HepG2 (cell line): ENCODE measurements at regions not wholly inside any gene's neighbourhood (a gene's known extent, or its start where the extent isn't known, plus 50 kb on each side); places are given as distances from the start of the nearest gene placed in this dataset.

Experiments used
- ATAC-seq: fragments of 200-7000 bp; cut with Tn5 transposase; 3 replicates; pipeline ENCODE4 v1.9.1; 2020; ENCODE audit warnings: mild to moderate bottlenecking, moderate library complexity
- BruUV-seq: library from RNA; stranded (reverse); fragments of 400-500 nt; replicated peaks from 2 replicates; lab custom pipeline; 2021; lab: Mats Ljungman, UMichigan
- CTCF ChIA-PET: fragments of 300-600 bp; formaldehyde crosslinking; extraction: SDS; loops from one replicate; lab custom pipeline; 2021; ENCODE audit warnings: low total read pairs, inconsistent platforms, low intra/inter-chr PET ratio; lab: Yijun Ruan, JAX
- POLR2A ChIA-PET: fragments of 350-600 bp; sonication (Branson Sonifier 250); formaldehyde crosslinking; loops from one replicate; lab custom pipeline; 2020; ENCODE audit warnings: antibody characterized with exemption, inconsistent platforms; lab: Yijun Ruan, JAX
- DNase-seq: peaks from one replicate; pipeline ENCODE4 v3.0.0-alpha.2; 2015; ENCODE audit warnings: low spot score
- FAIRE-seq: peaks from 3 replicates; lab custom pipeline; 2011; peaks lifted over from hg19 to GRCh38; lab: Jason Lieb, UNC
- H2AFZ ChIP-seq: one replicate; pipeline ENCODE4 v1.6.1; 2011; ENCODE audit warnings: low read length, inconsistent platforms
- H3K27ac ChIP-seq: fragments of 300-600 bp; 3 replicates; pipeline ENCODE4 v1.8.0; 2011; ENCODE audit warnings: mixed run types, mild to moderate bottlenecking, mixed read lengths, low read length, inconsistent platforms; ENCODE audit not compliant: insufficient read depth; ENCODE audit errors: extremely low read length
- H3K27me3 ChIP-seq, 2 experiments: fragments of 200-600 bp in 1 of 2; 2 replicates in 1 of 2; 3 replicates in 1 of 2; pipeline versions ENCODE4 v1.6.0 to v1.8.0; 2011; ENCODE audit warnings: low read length in 2 of 2, mild to moderate bottlenecking in 2 of 2, moderate library complexity in 2 of 2, inconsistent platforms in 1 of 2; ENCODE audit not compliant: insufficient read depth in 2 of 2, control insufficient read depth in 1 of 2
- H3K36me3 ChIP-seq, 2 experiments: fragments of 200-600 bp in 1 of 2; replicated peaks in 1 of 2; 2 replicates in 1 of 2; 3 replicates in 1 of 2; pipeline versions ENCODE4 v1.5.1 to v1.8.0; 2011; ENCODE audit warnings: low read length in 2 of 2, inconsistent platforms in 1 of 2; ENCODE audit not compliant: insufficient read depth in 2 of 2, control insufficient read depth in 1 of 2
- H3K4me1 ChIP-seq: 2 replicates; pipeline ENCODE4 v1.5.1; 2012; ENCODE audit warnings: low read length, inconsistent platforms; ENCODE audit not compliant: insufficient read depth
- H3K4me2 ChIP-seq: 2 replicates; pipeline ENCODE4 v1.6.0; 2011; ENCODE audit warnings: low read depth, low read length, inconsistent platforms
- H3K4me3 ChIP-seq, 3 experiments: fragments of 200-600 bp in 1 of 3; sonication (generic), shearing (Covaris generic) in 1 of 3; replicated peaks in 1 of 3; 2 replicates each; pipeline ENCODE4 v1.5.1; 2011 to 2016; ENCODE audit warnings: low read length in 3 of 3, inconsistent platforms in 2 of 3, low read depth in 2 of 3, mild to moderate bottlenecking in 2 of 3, control low read depth in 1 of 3, mixed read lengths in 1 of 3; ENCODE audit not compliant: insufficient read depth in 1 of 3
- H3K79me2 ChIP-seq: one replicate; pipeline ENCODE4 v1.6.1; 2011; ENCODE audit warnings: low read length, inconsistent platforms; ENCODE audit not compliant: insufficient read depth
- H3K9ac ChIP-seq: 2 replicates; pipeline ENCODE4 v1.6.0; 2011; ENCODE audit warnings: mild to moderate bottlenecking, low read depth, low read length, inconsistent platforms; ENCODE audit not compliant: insufficient read depth
- H3K9me3 ChIP-seq: 2 replicates; pipeline ENCODE4 v1.5.1; 2012; ENCODE audit warnings: mild to moderate bottlenecking, low read length
- H4K20me1 ChIP-seq: 2 replicates; pipeline ENCODE4 v1.6.0; 2011; ENCODE audit warnings: inconsistent platforms, mild to moderate bottlenecking, low read length, moderate library complexity; ENCODE audit not compliant: insufficient read depth
- ATM ChIP-seq: fragments of 450-650 bp; IDR thresholded peaks from 2 replicates; pipeline ENCODE4 v1.7.1; 2017; ENCODE audit warnings: mild to moderate bottlenecking, borderline replicate concordance
- HDAC2 ChIP-seq: sonication (generic); formaldehyde crosslinking; IDR thresholded peaks from 2 replicates; pipeline ENCODE4 v1.4.0; 2020; ENCODE audit warnings: missing genetic modification reagents
- ISX ChIP-seq: sonication (generic); formaldehyde crosslinking; conservative IDR thresholded peaks from 2 replicates; pipeline ENCODE4 v1.5.0; 2020; ENCODE audit warnings: missing genetic modification reagents
- KDM5A ChIP-seq: fragments of 200-600 bp; sonication (generic); IDR thresholded peaks from 2 replicates; pipeline ENCODE4 v1.7.0; 2018; ENCODE audit warnings: antibody characterized with exemption, mild to moderate bottlenecking, low read length, borderline replicate concordance
- MEIS2 ChIP-seq: sonication (generic); formaldehyde crosslinking; IDR thresholded peaks from 2 replicates; pipeline ENCODE4 v1.9.0; 2021; ENCODE audit warnings: mild to moderate bottlenecking, missing genetic modification reagents
- NCOA5 ChIP-seq: sonication (generic); formaldehyde crosslinking; IDR thresholded peaks from 2 replicates; pipeline ENCODE4 v1.4.0; 2020; ENCODE audit warnings: missing genetic modification reagents
- RELA ChIP-seq: sonication (generic); formaldehyde crosslinking; IDR thresholded peaks from 2 replicates; pipeline ENCODE4 v1.4.0; 2020; ENCODE audit warnings: missing genetic modification reagents
- SRSF9 ChIP-seq: fragments of 200-400 bp; formaldehyde crosslinking; IDR thresholded peaks from 2 replicates; pipeline ENCODE4 v1.6.1; 2018; ENCODE audit warnings: borderline replicate concordance, mild to moderate bottlenecking, low read depth, low read length; ENCODE audit not compliant: insufficient read depth, poor library complexity, severe bottlenecking
- ZNF138 ChIP-seq: sonication (generic); formaldehyde crosslinking; IDR thresholded peaks from 2 replicates; pipeline ENCODE4 v1.5.0; 2020; ENCODE audit warnings: mild to moderate bottlenecking, low read depth, missing genetic modification reagents
- ZNF225 ChIP-seq: sonication (generic); formaldehyde crosslinking; IDR thresholded peaks from 2 replicates; pipeline ENCODE4 v1.4.0; 2020; ENCODE audit warnings: mild to moderate bottlenecking, missing genetic modification reagents
- ZNF251 ChIP-seq: sonication (generic); formaldehyde crosslinking; IDR thresholded peaks from 2 replicates; pipeline ENCODE4 v1.9.0; 2021; ENCODE audit warnings: mild to moderate bottlenecking, missing genetic modification reagents
- ZNF274 ChIP-seq: sonication (generic); formaldehyde crosslinking; IDR thresholded peaks from 2 replicates; pipeline ENCODE4 v1.5.1; 2020; ENCODE audit warnings: mild to moderate bottlenecking, missing genetic modification reagents
- ZNF468 ChIP-seq: sonication (generic); formaldehyde crosslinking; IDR thresholded peaks from 2 replicates; pipeline ENCODE4 v1.8.0; 2022; ENCODE audit warnings: mild to moderate bottlenecking, moderate library complexity, missing genetic modification reagents
- ZNF879 ChIP-seq: sonication (generic); formaldehyde crosslinking; IDR thresholded peaks from 2 replicates; pipeline ENCODE4 v1.8.1; 2023; ENCODE audit warnings: missing genetic modification reagents
- WGBS: methylation state at CpG from one replicate; pipeline ENCODE4 v1.1.6; 2017; ENCODE audit warnings: low lambda C conversion rate; 5-methylcytosine and 5-hydroxymethylcytosine counted together
- in situ Hi-C: cut with HindIII; loops from 2 replicates; pipeline ENCODE4 v1.10.0; 2017; ENCODE audit warnings: low pct_unique_long_range_greater_than_20kb; ENCODE audit not compliant: extremely low pct_ligation_motif_present
- intact Hi-C: fragments of 100-400 bp; cut with micrococcal nuclease; formaldehyde crosslinking; loops from one replicate; pipeline ENCODE4 v1.10.0; 2022; ENCODE audit not compliant: unreplicated experiment
- TF ChIP-seq, protein P1 (sequence below): sonication (generic); formaldehyde crosslinking; conservative IDR thresholded peaks from 2 replicates; pipeline ENCODE4 v1.8.1; 2023; ENCODE audit warnings: missing genetic modification reagents

DNA sequence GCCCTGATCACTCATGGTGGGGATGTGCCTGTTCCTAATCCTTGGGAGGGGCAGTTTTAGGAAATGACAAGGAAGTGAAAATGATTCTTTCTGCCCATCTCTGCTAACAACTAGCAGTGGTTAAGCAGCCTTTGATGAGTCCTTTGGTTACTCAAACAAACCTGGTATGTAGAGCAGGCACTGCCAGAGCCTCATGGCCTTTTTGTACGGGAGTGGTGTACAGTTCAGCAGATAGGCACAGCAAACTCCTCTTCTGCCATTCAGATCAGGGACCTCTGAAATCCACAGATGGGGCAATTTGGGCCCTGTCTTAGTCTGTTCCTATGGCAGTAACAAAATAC is 66.2 kb downstream of the FZD4 start:
- no peak overlapping the region for H3K4me3 ChIP-seq
- intact Hi-C loops (no loop called here), in situ Hi-C loops (no loop called here)
- H4K20me1 ChIP-seq: no peaks in the 10 kb centered on the region
- no TSS peak for BruUV-seq
- H3K27me3 ChIP-seq: peaks cover 0 to 17% of the 10 kb centered on the region in 2 experiments; a peak in 3 of 5 replicates
- H3K9me3 ChIP-seq: no peaks in the 10 kb centered on the region
- peaks cover 10% of the 10 kb centered on the region; the same call in 1 of the 2 replicates for H3K4me1 ChIP-seq
- DNase-seq: no peak
- ChIA-PET CTCF (no interaction called here), POLR2A (no interaction called here)
- TF ChIP-seq HDAC2 (CRISPR knock-in tag) (no peak), RELA (no peak), ISX (CRISPR knock-in tag) (no peak), ZNF274 (CRISPR knock-in tag) (no peak), SRSF9 (no peak), NCOA5 (CRISPR knock-in tag) (no peak), ZNF879 (CRISPR knock-in tag) (no peak), ZNF138 (CRISPR knock-in tag) (no peak), KDM5A (no peak), ZNF225 (CRISPR knock-in tag) (no peak), ZNF468 (no peak), ATM (no peak), ZNF251 (CRISPR knock-in tag) (no peak), MEIS2 (CRISPR knock-in tag) (no peak)
- TF ChIP-seq, protein P1, sequence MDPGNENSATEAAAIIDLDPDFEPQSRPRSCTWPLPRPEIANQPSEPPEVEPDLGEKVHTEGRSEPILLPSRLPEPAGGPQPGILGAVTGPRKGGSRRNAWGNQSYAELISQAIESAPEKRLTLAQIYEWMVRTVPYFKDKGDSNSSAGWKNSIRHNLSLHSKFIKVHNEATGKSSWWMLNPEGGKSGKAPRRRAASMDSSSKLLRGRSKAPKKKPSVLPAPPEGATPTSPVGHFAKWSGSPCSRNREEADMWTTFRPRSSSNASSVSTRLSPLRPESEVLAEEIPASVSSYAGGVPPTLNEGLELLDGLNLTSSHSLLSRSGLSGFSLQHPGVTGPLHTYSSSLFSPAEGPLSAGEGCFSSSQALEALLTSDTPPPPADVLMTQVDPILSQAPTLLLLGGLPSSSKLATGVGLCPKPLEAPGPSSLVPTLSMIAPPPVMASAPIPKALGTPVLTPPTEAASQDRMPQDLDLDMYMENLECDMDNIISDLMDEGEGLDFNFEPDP (CRISPR knock-in tag): no peak
- H3K36me3 ChIP-seq: no peaks in the 10 kb centered on the region
- no peak overlapping the region for H3K27ac ChIP-seq
- H3K4me2 ChIP-seq: no peak overlapping the region
- no peak for ATAC-seq
- no peak overlapping the region for H2AFZ ChIP-seq
- no peaks in the 10 kb centered on the region for H3K79me2 ChIP-seq
- FAIRE-seq: no peak
- H3K9ac ChIP-seq: no peak overlapping the region
- WGBS: 0% methylated on average over 1 of the region's 1 CpG
